ENCODE measurements at regions not wholly inside any gene's neighbourhood (a gene's known extent, or its start where the extent isn't known, plus 50 kb on each side); places are given as distances from the start of the nearest gene placed in this dataset.
A peak's percentile ranks its signal among the peaks of the same experiment; 100 is the strongest.

DNA sequence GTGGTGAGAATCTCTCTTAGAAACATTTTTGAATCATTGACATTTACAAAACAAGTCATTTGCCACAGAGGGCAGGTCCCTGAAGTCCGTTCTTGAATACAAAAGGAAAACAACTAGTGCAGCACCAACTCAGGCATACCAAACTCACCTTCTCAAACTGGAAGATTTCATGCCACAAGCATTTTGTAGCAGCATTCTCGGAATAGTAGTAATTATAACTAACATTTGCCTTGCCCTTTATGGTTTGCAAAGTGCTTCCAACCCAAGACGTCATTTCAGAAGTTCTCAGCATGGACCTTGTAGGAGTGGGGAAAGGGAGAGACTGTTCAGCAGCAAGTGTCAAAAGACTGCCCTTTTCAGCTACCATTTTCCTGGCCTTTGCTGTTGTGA, 344.6 kb downstream of the RFC3 start:
- Mint-ChIP-seq H3K4me1 (ENCODE audit: unreplicated experiment) (peaks cover 18% of the 10 kb centered on the region), H3K36me3 (no peaks in the 10 kb centered on the region), H3K27ac (peak overlapping the region; percentile 54), H3K4me3 (peak overlapping the region; percentile 40), H3K9me3 (peaks cover 4% of the 10 kb centered on the region), H3K27me3 (no peaks in the 10 kb centered on the region)
- DNase-seq (ENCODE audit: extremely low spot score, unreplicated experiment) = no peak
- TF ChIP-seq, protein P1, sequence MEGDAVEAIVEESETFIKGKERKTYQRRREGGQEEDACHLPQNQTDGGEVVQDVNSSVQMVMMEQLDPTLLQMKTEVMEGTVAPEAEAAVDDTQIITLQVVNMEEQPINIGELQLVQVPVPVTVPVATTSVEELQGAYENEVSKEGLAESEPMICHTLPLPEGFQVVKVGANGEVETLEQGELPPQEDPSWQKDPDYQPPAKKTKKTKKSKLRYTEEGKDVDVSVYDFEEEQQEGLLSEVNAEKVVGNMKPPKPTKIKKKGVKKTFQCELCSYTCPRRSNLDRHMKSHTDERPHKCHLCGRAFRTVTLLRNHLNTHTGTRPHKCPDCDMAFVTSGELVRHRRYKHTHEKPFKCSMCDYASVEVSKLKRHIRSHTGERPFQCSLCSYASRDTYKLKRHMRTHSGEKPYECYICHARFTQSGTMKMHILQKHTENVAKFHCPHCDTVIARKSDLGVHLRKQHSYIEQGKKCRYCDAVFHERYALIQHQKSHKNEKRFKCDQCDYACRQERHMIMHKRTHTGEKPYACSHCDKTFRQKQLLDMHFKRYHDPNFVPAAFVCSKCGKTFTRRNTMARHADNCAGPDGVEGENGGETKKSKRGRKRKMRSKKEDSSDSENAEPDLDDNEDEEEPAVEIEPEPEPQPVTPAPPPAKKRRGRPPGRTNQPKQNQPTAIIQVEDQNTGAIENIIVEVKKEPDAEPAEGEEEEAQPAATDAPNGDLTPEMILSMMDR (conservative IDR thresholded peaks at IDR 0.05) = no peak

GRCh38 chr13:34164582-34164981, 346.6 kb downstream of the RFC3 start:
- H3K9me3 Mint-ChIP-seq = peaks cover 4% of the 10 kb centered on the region
- TF ChIP-seq, protein P1 (conservative IDR thresholded peaks at IDR 0.05) = no peak
- no peaks in the 10 kb centered on the region for H3K27me3 Mint-ChIP-seq
- H3K27ac Mint-ChIP-seq = no peak overlapping the region
- H3K36me3 Mint-ChIP-seq = no peaks in the 10 kb centered on the region
- no peak for DNase-seq (ENCODE audit: extremely low spot score, unreplicated experiment)
- peaks cover 22% of the 10 kb centered on the region for H3K4me1 Mint-ChIP-seq (ENCODE audit: unreplicated experiment)
- H3K4me3 Mint-ChIP-seq = no peak overlapping the region

- Mint-ChIP-seq H3K4me3 (no peak overlapping the region), H3K27ac (no peak overlapping the region), H3K27me3 (no peaks in the 10 kb centered on the region), H3K36me3 (no peaks in the 10 kb centered on the region), H3K4me1 (ENCODE audit: unreplicated experiment) (peaks cover 22% of the 10 kb centered on the region), H3K9me3 (no peaks in the 10 kb centered on the region)
- DNase-seq (ENCODE audit: extremely low spot score, unreplicated experiment) = no peak
- TF ChIP-seq, protein P1 (conservative IDR thresholded peaks at IDR 0.05) = no peak
These were observed 347.2 kb downstream of the RFC3 start for GRCh38 chr13:34165158-34165557.

GRCh38 chr13:34166406-34166805, 348.5 kb downstream of the RFC3 start:
- TF ChIP-seq, protein P1 (conservative IDR thresholded peaks at IDR 0.05) = no peak
- no peak overlapping the region for H3K4me3 Mint-ChIP-seq
- peaks cover 22% of the 10 kb centered on the region for H3K4me1 Mint-ChIP-seq (ENCODE audit: unreplicated experiment)
- H3K36me3 Mint-ChIP-seq = no peaks in the 10 kb centered on the region
- H3K27ac Mint-ChIP-seq = no peak overlapping the region
- H3K9me3 Mint-ChIP-seq = no peaks in the 10 kb centered on the region
- DNase-seq (ENCODE audit: extremely low spot score, unreplicated experiment) = no peak
- no peaks in the 10 kb centered on the region for H3K27me3 Mint-ChIP-seq

DNA sequence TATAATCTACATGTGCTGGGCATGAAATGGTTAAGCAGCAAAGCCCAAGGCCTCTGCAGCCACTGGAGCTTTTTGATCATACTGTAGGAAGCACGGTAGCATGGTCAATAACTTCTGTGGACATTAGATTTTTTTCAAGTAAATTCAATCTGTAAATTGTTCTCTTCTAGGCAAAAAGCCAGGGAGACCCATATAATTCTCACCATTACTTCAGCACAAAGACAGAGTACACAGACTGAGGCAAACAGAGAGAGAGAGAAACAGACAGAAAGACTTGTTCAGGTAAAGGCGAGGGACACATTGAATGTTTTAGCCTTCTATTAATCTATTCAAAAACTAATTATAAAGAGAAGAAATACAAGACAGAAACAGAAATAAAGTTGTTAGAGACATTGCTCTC, 349.4 kb downstream of the RFC3 start:
- H3K36me3 Mint-ChIP-seq = no peaks in the 10 kb centered on the region
- no peaks in the 10 kb centered on the region for H3K27me3 Mint-ChIP-seq
- no peak overlapping the region for H3K4me3 Mint-ChIP-seq
- peaks cover 16% of the 10 kb centered on the region for H3K4me1 Mint-ChIP-seq (ENCODE audit: unreplicated experiment)
- no peak for DNase-seq (ENCODE audit: extremely low spot score, unreplicated experiment)
- no peak overlapping the region for H3K27ac Mint-ChIP-seq
- TF ChIP-seq, protein P1 (conservative IDR thresholded peaks at IDR 0.05) = no peak
- peaks cover 5% of the 10 kb centered on the region for H3K9me3 Mint-ChIP-seq

DNA sequence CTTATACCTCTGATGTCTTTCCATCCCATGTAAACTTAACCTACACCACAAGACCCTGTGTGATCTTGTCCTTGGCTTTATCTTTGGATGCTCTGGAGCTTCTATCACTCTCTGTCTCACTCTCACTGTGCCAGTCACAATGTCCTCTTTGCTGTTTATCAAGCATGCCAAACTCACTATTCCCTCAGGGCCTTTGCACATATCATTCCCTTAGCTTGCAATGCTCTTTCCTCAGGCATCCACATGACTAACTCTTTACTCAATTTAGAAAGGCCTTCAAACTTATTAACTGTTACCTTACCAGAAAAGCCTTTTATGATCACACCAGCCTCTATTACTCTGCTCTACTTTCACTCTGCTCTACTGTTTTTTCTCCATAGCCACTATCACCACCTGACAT, 354.1 kb downstream of the RFC3 start:
- H3K27ac Mint-ChIP-seq = no peak overlapping the region
- H3K9me3 Mint-ChIP-seq = peaks cover 5% of the 10 kb centered on the region
- no peak overlapping the region for H3K4me3 Mint-ChIP-seq
- DNase-seq (ENCODE audit: extremely low spot score, unreplicated experiment) = no peak
- no peaks in the 10 kb centered on the region for H3K27me3 Mint-ChIP-seq
- H3K4me1 Mint-ChIP-seq (ENCODE audit: unreplicated experiment) = peaks cover 12% of the 10 kb centered on the region
- H3K36me3 Mint-ChIP-seq = no peaks in the 10 kb centered on the region
- TF ChIP-seq, protein P1 (conservative IDR thresholded peaks at IDR 0.05) = no peak
